ENCODE measurements at regions not wholly inside any gene's neighbourhood (a gene's known extent, or its start where the extent isn't known, plus 50 kb on each side); places are given as distances from the start of the nearest gene placed in this dataset.

DNA sequence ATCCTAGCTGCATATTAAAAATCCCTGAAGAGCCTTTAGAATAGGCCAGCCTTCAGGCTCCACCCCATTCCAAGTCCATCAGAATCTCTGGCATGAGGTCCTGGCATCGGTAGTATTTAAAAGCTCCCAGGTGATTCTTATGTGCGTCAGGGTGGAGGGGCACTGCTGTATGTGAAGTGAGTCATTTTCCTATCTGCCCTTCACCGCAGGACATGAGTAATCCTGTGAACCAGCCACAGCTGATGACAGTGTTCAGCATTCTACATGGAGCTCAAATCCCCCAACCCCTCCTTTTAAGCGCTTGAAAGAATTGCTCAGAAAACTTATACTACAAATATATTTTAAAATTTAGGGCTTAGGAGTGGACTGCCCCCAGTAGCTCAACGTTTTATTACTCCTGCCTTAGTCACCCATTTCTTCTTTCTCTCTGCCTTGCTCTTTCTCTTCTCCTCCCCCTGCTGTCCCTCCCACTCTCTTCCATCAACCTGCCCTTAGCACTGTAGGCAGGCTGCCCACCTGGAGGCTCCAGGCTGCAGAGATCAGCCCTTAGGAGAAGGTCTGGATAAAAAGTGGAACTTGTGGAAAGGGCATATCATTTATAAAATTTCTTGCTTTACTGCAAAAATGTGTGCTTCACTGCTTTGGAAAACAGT, 73.8 kb upstream of the ZNF281 start:
- Histone ChIP-seq H3K36me3 (replicated peaks in 1 of 2; ENCODE audit: control extremely low read depth in 1 of 2, control insufficient read depth in 1 of 2, extremely low read depth in 1 of 2, insufficient read depth in 2 of 2, low read length in 1 of 2) (no peaks in the 10 kb centered on the region), H3K9me3 (ENCODE audit: control extremely low read depth in 1 of 3, control insufficient read depth in 2 of 3, insufficient read depth in 1 of 3, low read length in 2 of 3) (no peaks in the 10 kb centered on the region), H3K79me2 (ENCODE audit: control insufficient read depth, insufficient read depth, low read length) (no peaks in the 10 kb centered on the region), H2AFZ (ENCODE audit: insufficient read depth, low read depth, low read length, poor library complexity, severe bottlenecking) (no peak overlapping the region), H3K27me3 (replicated peaks in 1 of 4; ENCODE audit: control extremely low read depth in 1 of 4, control insufficient read depth in 3 of 4, insufficient read depth in 4 of 4, low read length in 3 of 4) (peaks cover 0 to 4% (median 1%) of the 10 kb centered on the region in 4 experiments), H3K9ac (ENCODE audit: low read length) (no peak overlapping the region), H3K4me1 (ENCODE audit: control insufficient read depth in 2 of 2, insufficient read depth in 2 of 2, low read length in 2 of 2) (peaks cover 0 to 2% of the 10 kb centered on the region in 2 donors), H3K4me3 (ENCODE audit: control extremely low read depth in 1 of 5, extremely low read depth in 1 of 5, insufficient read depth in 1 of 5, low read depth in 2 of 5, low read length in 4 of 5) (no peak overlapping the region), H4K20me1 (ENCODE audit: control insufficient read depth, insufficient read depth, low read length, poor library complexity, severe bottlenecking) (no peaks in the 10 kb centered on the region), H3K4me2 (replicated peaks; ENCODE audit: low read depth, low read length, poor library complexity, severe bottlenecking) (no peak overlapping the region), H3K27ac (ENCODE audit: low read length in 2 of 2) (no peak overlapping the region)
- intact Hi-C loops (cut with micrococcal nuclease): loop anchor here (10.0 kb wide), 1 partner anchor 179 kb away; no protein-coding TSS in a partner anchor
- DNase-seq: no peak
- no peaks in the 10 kb centered on the region for H3K9me3 Mint-ChIP-seq (ENCODE audit: insufficient read depth)
- WGBS (ENCODE audit: insufficient coverage): no CpG with 5 or more reads among the region's 5 CpGs
- POLR2A ChIA-PET: no interaction called here
- TF ChIP-seq, protein P1, sequence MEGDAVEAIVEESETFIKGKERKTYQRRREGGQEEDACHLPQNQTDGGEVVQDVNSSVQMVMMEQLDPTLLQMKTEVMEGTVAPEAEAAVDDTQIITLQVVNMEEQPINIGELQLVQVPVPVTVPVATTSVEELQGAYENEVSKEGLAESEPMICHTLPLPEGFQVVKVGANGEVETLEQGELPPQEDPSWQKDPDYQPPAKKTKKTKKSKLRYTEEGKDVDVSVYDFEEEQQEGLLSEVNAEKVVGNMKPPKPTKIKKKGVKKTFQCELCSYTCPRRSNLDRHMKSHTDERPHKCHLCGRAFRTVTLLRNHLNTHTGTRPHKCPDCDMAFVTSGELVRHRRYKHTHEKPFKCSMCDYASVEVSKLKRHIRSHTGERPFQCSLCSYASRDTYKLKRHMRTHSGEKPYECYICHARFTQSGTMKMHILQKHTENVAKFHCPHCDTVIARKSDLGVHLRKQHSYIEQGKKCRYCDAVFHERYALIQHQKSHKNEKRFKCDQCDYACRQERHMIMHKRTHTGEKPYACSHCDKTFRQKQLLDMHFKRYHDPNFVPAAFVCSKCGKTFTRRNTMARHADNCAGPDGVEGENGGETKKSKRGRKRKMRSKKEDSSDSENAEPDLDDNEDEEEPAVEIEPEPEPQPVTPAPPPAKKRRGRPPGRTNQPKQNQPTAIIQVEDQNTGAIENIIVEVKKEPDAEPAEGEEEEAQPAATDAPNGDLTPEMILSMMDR (IDR thresholded peaks at IDR 0.05): no peak
- TF ChIP-seq EZH2 (IDR thresholded peaks at IDR 0.05; ENCODE audit: borderline replicate concordance, insufficient read depth, low read depth, low read length, poor library complexity, severe bottlenecking): no peak
- H3K27ac Mint-ChIP-seq: no peak overlapping the region
- H3K4me3 Mint-ChIP-seq: no peak overlapping the region
- CTCF ChIA-PET: interaction anchor here (0.8 to 1.2 kb wide), 3 partner anchors 204 to 799 kb away, joined by 4 to 6 read pairs (median 4); no protein-coding TSS in a partner anchor
- H3K27me3 Mint-ChIP-seq: peaks cover 11% of the 10 kb centered on the region
- H3K4me1 Mint-ChIP-seq: no peaks in the 10 kb centered on the region
- no peak for ATAC-seq (ENCODE audit: low read depth)

DNA sequence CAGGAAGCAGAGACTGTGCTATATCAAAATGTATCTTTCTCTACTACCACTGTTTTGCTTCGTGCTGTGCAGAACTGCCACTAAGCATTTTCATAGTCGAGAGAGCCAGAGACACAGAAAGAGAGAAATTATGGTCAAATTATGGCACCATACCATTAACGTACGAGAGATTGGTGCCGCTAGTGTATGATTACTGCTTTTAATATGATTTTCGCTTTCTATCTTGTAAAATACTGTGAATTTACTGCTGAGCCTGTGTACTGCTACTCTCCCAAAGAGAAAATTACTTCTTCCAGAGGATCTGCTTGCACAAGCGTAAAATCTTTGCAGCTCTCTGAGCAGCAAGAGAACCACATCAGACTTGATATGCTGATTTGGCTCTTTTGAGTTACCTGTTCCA, 71.1 kb upstream of the ZNF281 start:
- WGBS (ENCODE audit: insufficient coverage): 93% methylated on average over 3 of the region's 7 CpGs
- no peaks in the 10 kb centered on the region for H4K20me1 ChIP-seq (ENCODE audit: control insufficient read depth, insufficient read depth, low read length, poor library complexity, severe bottlenecking)
- H3K27me3 Mint-ChIP-seq: peaks cover 17% of the 10 kb centered on the region
- H3K4me1 ChIP-seq (ENCODE audit: control insufficient read depth in 2 of 2, insufficient read depth in 2 of 2, low read length in 2 of 2): no peaks in the 10 kb centered on the region
- no peaks in the 10 kb centered on the region for H3K36me3 ChIP-seq (replicated peaks in 1 of 2; ENCODE audit: control extremely low read depth in 1 of 2, control insufficient read depth in 1 of 2, extremely low read depth in 1 of 2, insufficient read depth in 2 of 2, low read length in 1 of 2)
- no peak for ATAC-seq (ENCODE audit: low read depth)
- no peaks in the 10 kb centered on the region for H3K9me3 ChIP-seq (ENCODE audit: control extremely low read depth in 1 of 3, control insufficient read depth in 2 of 3, insufficient read depth in 1 of 3, low read length in 2 of 3)
- H3K27me3 ChIP-seq (replicated peaks in 1 of 4; ENCODE audit: control extremely low read depth in 1 of 4, control insufficient read depth in 3 of 4, insufficient read depth in 4 of 4, low read length in 3 of 4): peaks cover 0 to 4% (median 1%) of the 10 kb centered on the region in 4 experiments
- H3K9me3 Mint-ChIP-seq (ENCODE audit: insufficient read depth): no peaks in the 10 kb centered on the region
- no peaks in the 10 kb centered on the region for H3K4me1 Mint-ChIP-seq
- no peak overlapping the region for H3K4me2 ChIP-seq (replicated peaks; ENCODE audit: low read depth, low read length, poor library complexity, severe bottlenecking)
- H3K27ac ChIP-seq (ENCODE audit: low read length in 2 of 2): no peak overlapping the region
- CTCF ChIA-PET: no interaction called here
- H3K79me2 ChIP-seq (ENCODE audit: control insufficient read depth, insufficient read depth, low read length): no peaks in the 10 kb centered on the region
- H2AFZ ChIP-seq (ENCODE audit: insufficient read depth, low read depth, low read length, poor library complexity, severe bottlenecking): no peak overlapping the region
- TF ChIP-seq EZH2 (IDR thresholded peaks at IDR 0.05; ENCODE audit: borderline replicate concordance, insufficient read depth, low read depth, low read length, poor library complexity, severe bottlenecking): no peak
- TF ChIP-seq, protein P1 (IDR thresholded peaks at IDR 0.05): no peak
- no peak overlapping the region for H3K4me3 ChIP-seq (ENCODE audit: control extremely low read depth in 1 of 5, extremely low read depth in 1 of 5, insufficient read depth in 1 of 5, low read depth in 2 of 5, low read length in 4 of 5)
- no peak overlapping the region for H3K27ac Mint-ChIP-seq
- DNase-seq: no peak
- H3K4me3 Mint-ChIP-seq: no peak overlapping the region
- no peak overlapping the region for H3K9ac ChIP-seq (ENCODE audit: low read length)
- intact Hi-C loops (cut with micrococcal nuclease): loop anchor here (10.0 kb wide), 1 partner anchor 176 kb away; no protein-coding TSS in a partner anchor
- POLR2A ChIA-PET: no interaction called here

Data from B cell (primary cell).